Breast epithelium (tissue), 3 donors: ENCODE measurements at regions not wholly inside any gene's neighbourhood (a gene's known extent, or its start where the extent isn't known, plus 50 kb on each side); places are given as distances from the start of the nearest gene placed in this dataset.

ENCODE experiments used
- POLR2A ChIP-seq: fragments of 450-650 bp; IDR thresholded peaks from one replicate; pipeline ENCODE4 v1.6.1; 2016; ENCODE audit warnings: antibody characterized with exemption, mild to moderate bottlenecking, moderate library complexity
- TF ChIP-seq, protein P1 (sequence below), 3 donors: fragments of 450-650 bp; IDR thresholded peaks; one replicate each; pipeline ENCODE4 v1.5.1; 2016 to 2017; ENCODE audit warnings: antibody characterized with exemption in 3 of 3, mild to moderate bottlenecking in 3 of 3, moderate library complexity in 3 of 3

- TF ChIP-seq, protein P1, sequence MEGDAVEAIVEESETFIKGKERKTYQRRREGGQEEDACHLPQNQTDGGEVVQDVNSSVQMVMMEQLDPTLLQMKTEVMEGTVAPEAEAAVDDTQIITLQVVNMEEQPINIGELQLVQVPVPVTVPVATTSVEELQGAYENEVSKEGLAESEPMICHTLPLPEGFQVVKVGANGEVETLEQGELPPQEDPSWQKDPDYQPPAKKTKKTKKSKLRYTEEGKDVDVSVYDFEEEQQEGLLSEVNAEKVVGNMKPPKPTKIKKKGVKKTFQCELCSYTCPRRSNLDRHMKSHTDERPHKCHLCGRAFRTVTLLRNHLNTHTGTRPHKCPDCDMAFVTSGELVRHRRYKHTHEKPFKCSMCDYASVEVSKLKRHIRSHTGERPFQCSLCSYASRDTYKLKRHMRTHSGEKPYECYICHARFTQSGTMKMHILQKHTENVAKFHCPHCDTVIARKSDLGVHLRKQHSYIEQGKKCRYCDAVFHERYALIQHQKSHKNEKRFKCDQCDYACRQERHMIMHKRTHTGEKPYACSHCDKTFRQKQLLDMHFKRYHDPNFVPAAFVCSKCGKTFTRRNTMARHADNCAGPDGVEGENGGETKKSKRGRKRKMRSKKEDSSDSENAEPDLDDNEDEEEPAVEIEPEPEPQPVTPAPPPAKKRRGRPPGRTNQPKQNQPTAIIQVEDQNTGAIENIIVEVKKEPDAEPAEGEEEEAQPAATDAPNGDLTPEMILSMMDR (IDR thresholded peaks at IDR 0.05), result no peak
- TF ChIP-seq POLR2A, result no peak
These were observed 187.6 kb downstream of the TUBA3C start for GRCh38 chr13:18993884-18994660.
